GM23338 (cell line): ENCODE measurements at regions not wholly inside any gene's neighbourhood (a gene's known extent, or its start where the extent isn't known, plus 50 kb on each side); places are given as distances from the start of the nearest gene placed in this dataset.

Experiments used
- ATAC-seq: fragments of 200-7000 bp; cut with Tn5 transposase; 3 replicates; pipeline ENCODE4 v1.9.1; 2020
- DNase-seq: peaks from one replicate; pipeline ENCODE4 v3.0.0-alpha.2; 2015; ENCODE audit warnings: low spot score
- H2AFZ ChIP-seq: fragments of 200-600 bp; sonication (generic); 2 replicates; pipeline ENCODE4 v1.8.0; 2016; ENCODE audit warnings: antibody characterized with exemption, mild to moderate bottlenecking, moderate library complexity
- H3F3A ChIP-seq: fragments of 200-600 bp; sonication (generic); replicated peaks from 2 replicates; pipeline ENCODE4 v1.8.0; 2017; ENCODE audit warnings: antibody characterized with exemption, mixed run types, low read depth
- H3K27ac ChIP-seq: fragments of 200-600 bp; sonication (generic); 2 replicates; pipeline ENCODE4 v1.6.1; 2016; ENCODE audit warnings: low read depth
- H3K27me3 ChIP-seq: fragments of 200-600 bp; sonication (generic); 2 replicates; pipeline ENCODE4 v1.8.0; 2016; ENCODE audit warnings: mild to moderate bottlenecking, mixed run types, moderate library complexity; ENCODE audit not compliant: insufficient read depth
- H3K36me3 ChIP-seq: fragments of 200-600 bp; sonication (generic); 2 replicates; pipeline ENCODE4 v1.8.0; 2016; ENCODE audit warnings: mild to moderate bottlenecking; ENCODE audit not compliant: insufficient read depth
- H3K4me1 ChIP-seq: fragments of 200-600 bp; sonication (generic); 2 replicates; pipeline ENCODE4 v1.8.0; 2016; ENCODE audit warnings: mild to moderate bottlenecking, moderate library complexity; ENCODE audit not compliant: insufficient read depth
- H3K4me2 ChIP-seq: fragments of 200-600 bp; sonication (generic); 2 replicates; pipeline ENCODE4 v1.7.1; 2017; ENCODE audit warnings: mixed run types
- H3K4me3 ChIP-seq: fragments of 200-600 bp; sonication (generic); 2 replicates; pipeline ENCODE4 v1.6.1; 2016; ENCODE audit warnings: mixed run types
- H3K79me2 ChIP-seq: fragments of 200-600 bp; sonication (generic); replicated peaks from 2 replicates; pipeline ENCODE4 v1.8.0; 2017; ENCODE audit warnings: mild to moderate bottlenecking; ENCODE audit not compliant: insufficient read depth
- H3K9me2 ChIP-seq: fragments of 200-600 bp; sonication (generic); 2 replicates; pipeline ENCODE4 v1.8.0; 2017; ENCODE audit not compliant: insufficient read depth
- H4K20me1 ChIP-seq: fragments of 200-600 bp; sonication (generic); replicated peaks from 2 replicates; pipeline ENCODE4 v1.8.0; 2017; ENCODE audit warnings: mild to moderate bottlenecking; ENCODE audit not compliant: insufficient read depth
- H3K27ac Mint-ChIP-seq: 2 replicates; pipeline ENCODE4 v1.8.0; 2020; ENCODE audit warnings: inconsistent platforms, mild to moderate bottlenecking, moderate library complexity, mixed read lengths
- H3K27me3 Mint-ChIP-seq: 3 replicates; pipeline ENCODE4 v1.8.0; 2022; ENCODE audit warnings: low read depth, mild to moderate bottlenecking, moderate library complexity, mixed read lengths, inconsistent platforms; ENCODE audit not compliant: insufficient read depth, poor library complexity
- H3K36me3 Mint-ChIP-seq: 3 replicates; pipeline ENCODE4 v1.8.0; 2021; ENCODE audit warnings: low read depth, mild to moderate bottlenecking, inconsistent platforms, moderate library complexity, mixed read lengths
- H3K4me1 Mint-ChIP-seq: 3 replicates; pipeline ENCODE4 v1.8.0; 2020; ENCODE audit warnings: mild to moderate bottlenecking, inconsistent platforms, mixed read lengths
- H3K4me3 Mint-ChIP-seq: 3 replicates; pipeline ENCODE4 v1.8.0; 2021; ENCODE audit warnings: moderate library complexity, mild to moderate bottlenecking, inconsistent platforms, mixed read lengths
- H3K9me3 Mint-ChIP-seq: 3 replicates; pipeline ENCODE4 v1.8.0; 2020; ENCODE audit warnings: moderate library complexity, mild to moderate bottlenecking, inconsistent platforms, mixed read lengths
- CREB1 ChIP-seq: fragments of 250-450 bp; sonication (Bioruptor Pico); IDR thresholded peaks from 2 replicates; pipeline ENCODE4 v1.5.0; 2020; ENCODE audit warnings: low read depth, mild to moderate bottlenecking, moderate library complexity
- CTCF ChIP-seq, 2 experiments: fragments of 200-600 bp in 1 of 2; sonication (generic) in 1 of 2; conservative IDR thresholded peaks; 2 replicates each; pipeline versions ENCODE4 v1.5.1 to v1.6.1; 2016 to 2017; ENCODE audit warnings: antibody characterized with exemption in 2 of 2, low read depth in 2 of 2, mild to moderate bottlenecking in 2 of 2, moderate library complexity in 1 of 2
- ETS1 ChIP-seq: IDR thresholded peaks from 2 replicates; pipeline ENCODE4 v1.6.1; 2016; ENCODE audit warnings: antibody characterized with exemption
- EZH2phosphoT487 ChIP-seq: fragments of 200-600 bp; sonication (generic); IDR thresholded peaks from one replicate; pipeline ENCODE4 v1.8.1; 2018; ENCODE audit warnings: antibody characterized with exemption; ENCODE audit not compliant: unreplicated experiment
- JUNB ChIP-seq: IDR thresholded peaks from one replicate; pipeline ENCODE4 v1.6.1; 2016; ENCODE audit warnings: antibody characterized with exemption; ENCODE audit not compliant: unreplicated experiment
- NANOG ChIP-seq: IDR thresholded peaks from 2 replicates; pipeline ENCODE4 v1.6.1; 2016; ENCODE audit warnings: antibody characterized with exemption, borderline replicate concordance
- POLR2AphosphoS5 ChIP-seq: IDR thresholded peaks from 2 replicates; pipeline ENCODE4 v1.6.1; 2016; ENCODE audit warnings: antibody characterized with exemption, low read depth
- REST ChIP-seq: IDR thresholded peaks from one replicate; pipeline ENCODE4 v1.6.1; 2018; ENCODE audit warnings: antibody characterized with exemption; ENCODE audit not compliant: unreplicated experiment
- STAT1 ChIP-seq: IDR thresholded peaks from one replicate; pipeline ENCODE4 v1.6.1; 2016; ENCODE audit warnings: antibody characterized with exemption; ENCODE audit not compliant: unreplicated experiment
- ZNF331 ChIP-seq: fragments of 250-450 bp; sonication (Bioruptor Pico); IDR thresholded peaks from 2 replicates; pipeline ENCODE4 v1.5.0; 2020; ENCODE audit warnings: low read depth, mild to moderate bottlenecking, moderate library complexity
- ZNF462 ChIP-seq: fragments of 250-450 bp; sonication (Bioruptor Pico); IDR thresholded peaks from 2 replicates; pipeline ENCODE4 v1.5.0; 2020; ENCODE audit warnings: mild to moderate bottlenecking, moderate library complexity

DNA sequence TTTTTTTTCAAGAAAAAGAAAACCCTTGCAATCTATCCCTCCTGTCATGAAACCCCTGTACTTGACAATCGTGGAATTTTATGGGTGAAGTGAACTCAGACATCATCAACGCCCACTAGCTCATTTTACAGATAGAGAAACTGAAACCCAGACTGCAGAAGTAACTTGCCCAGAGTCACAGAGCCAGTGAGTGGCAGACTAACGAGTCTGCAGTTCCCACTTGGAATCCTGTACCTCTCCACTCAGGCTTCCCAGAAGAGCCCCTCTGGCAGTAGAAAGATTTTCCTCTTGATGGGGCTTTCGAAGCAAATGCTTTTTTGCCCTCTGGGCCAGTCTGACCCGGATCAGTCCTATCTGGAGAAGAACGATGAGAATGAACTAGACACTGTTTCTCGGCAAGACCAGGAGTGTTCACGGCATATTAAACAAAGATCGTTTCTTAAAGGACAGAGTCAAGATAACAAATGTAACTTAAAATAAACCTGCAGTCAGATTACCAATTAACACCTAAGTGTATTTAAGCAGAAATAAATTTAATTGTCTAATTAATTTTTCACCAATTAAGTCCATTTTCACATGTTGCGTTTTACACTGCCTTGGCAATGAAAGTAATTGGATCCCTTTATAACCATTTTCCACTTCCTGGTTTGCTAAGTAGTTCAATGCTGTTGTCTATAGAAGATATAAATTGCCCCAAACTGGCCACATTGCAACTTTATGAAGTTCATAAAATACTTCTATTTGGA, 61.3 kb upstream of the CREB3L1 start:
- no peaks in the 10 kb centered on the region for H3K9me2 ChIP-seq
- no peak overlapping the region for H3K27ac ChIP-seq
- Mint-ChIP-seq H3K36me3 (no peaks in the 10 kb centered on the region), H3K4me1 (no peaks in the 10 kb centered on the region), H3K4me3 (no peak overlapping the region), H3K9me3 (no peaks in the 10 kb centered on the region), H3K27me3 (peaks cover 8% of the 10 kb centered on the region), H3K27ac (no peak overlapping the region)
- no peaks in the 10 kb centered on the region for H3K79me2 ChIP-seq
- no peaks in the 10 kb centered on the region for H3K27me3 ChIP-seq
- H4K20me1 ChIP-seq = no peaks in the 10 kb centered on the region
- H3K4me1 ChIP-seq = no peaks in the 10 kb centered on the region
- H2AFZ ChIP-seq = peak overlapping the region; percentile 59
- H3K36me3 ChIP-seq = no peaks in the 10 kb centered on the region
- ATAC-seq (no peak), DNase-seq (no peak)
- no peak overlapping the region for H3K4me2 ChIP-seq
- TF ChIP-seq JUNB = no peak
- no peak for TF ChIP-seq ETS1
- no peak for TF ChIP-seq NANOG
- TF ChIP-seq POLR2AphosphoS5 = no peak
- no peak for TF ChIP-seq CREB1
- no peak for TF ChIP-seq CTCF (conservative IDR thresholded peaks at IDR 0.05; ENCODE audit: low read depth in 2 of 2)
- no peak for TF ChIP-seq ZNF331 (CRISPR knock-in tag)
- TF ChIP-seq EZH2phosphoT487 = no peak
- TF ChIP-seq REST = no peak
- TF ChIP-seq STAT1 = no peak
- TF ChIP-seq ZNF462 (CRISPR knock-in tag) = no peak
- H3K4me3 ChIP-seq = no peak overlapping the region
- H3F3A ChIP-seq = no peaks in the 10 kb centered on the region
